ENCODE measurements at regions not wholly inside any gene's neighbourhood (a gene's known extent, or its start where the extent isn't known, plus 50 kb on each side); places are given as distances from the start of the nearest gene placed in this dataset.
"Not testable (repeated sequence)": the region's sequence is repeated elsewhere in the genome, so short reads cannot be mapped to it uniquely, and the experiment has no call there.

DNA sequence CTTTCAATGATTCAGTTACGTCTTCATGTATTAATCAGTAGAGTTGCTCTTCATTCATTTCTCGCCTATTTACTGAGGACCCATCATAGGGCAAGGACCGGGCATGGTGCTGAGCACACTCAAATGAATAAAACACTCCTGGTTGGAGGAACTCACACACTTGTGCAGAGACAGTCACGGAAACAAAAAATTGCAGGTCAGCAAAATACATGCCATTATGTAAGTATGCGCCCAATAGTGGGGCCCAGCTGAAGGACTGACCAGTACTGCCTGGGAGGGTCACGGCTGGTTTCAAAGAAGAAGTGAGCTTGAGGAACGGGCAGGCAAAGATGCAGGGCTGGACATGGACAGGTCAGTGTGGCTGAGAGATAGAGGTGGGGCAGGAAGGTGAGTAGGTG is 102.9 kb downstream of the DDX1 start:
- H3K9me3 Mint-ChIP-seq: no peaks in the 10 kb centered on the region
- TF ChIP-seq, protein P1, sequence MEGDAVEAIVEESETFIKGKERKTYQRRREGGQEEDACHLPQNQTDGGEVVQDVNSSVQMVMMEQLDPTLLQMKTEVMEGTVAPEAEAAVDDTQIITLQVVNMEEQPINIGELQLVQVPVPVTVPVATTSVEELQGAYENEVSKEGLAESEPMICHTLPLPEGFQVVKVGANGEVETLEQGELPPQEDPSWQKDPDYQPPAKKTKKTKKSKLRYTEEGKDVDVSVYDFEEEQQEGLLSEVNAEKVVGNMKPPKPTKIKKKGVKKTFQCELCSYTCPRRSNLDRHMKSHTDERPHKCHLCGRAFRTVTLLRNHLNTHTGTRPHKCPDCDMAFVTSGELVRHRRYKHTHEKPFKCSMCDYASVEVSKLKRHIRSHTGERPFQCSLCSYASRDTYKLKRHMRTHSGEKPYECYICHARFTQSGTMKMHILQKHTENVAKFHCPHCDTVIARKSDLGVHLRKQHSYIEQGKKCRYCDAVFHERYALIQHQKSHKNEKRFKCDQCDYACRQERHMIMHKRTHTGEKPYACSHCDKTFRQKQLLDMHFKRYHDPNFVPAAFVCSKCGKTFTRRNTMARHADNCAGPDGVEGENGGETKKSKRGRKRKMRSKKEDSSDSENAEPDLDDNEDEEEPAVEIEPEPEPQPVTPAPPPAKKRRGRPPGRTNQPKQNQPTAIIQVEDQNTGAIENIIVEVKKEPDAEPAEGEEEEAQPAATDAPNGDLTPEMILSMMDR (IDR thresholded peaks at IDR 0.05): no peak
- Histone ChIP-seq H3K36me3 (ENCODE audit: control insufficient read depth, insufficient read depth, low read length) (no peaks in the 10 kb centered on the region), H3K27ac (ENCODE audit: low read length) (no peak overlapping the region), H3K27me3 (ENCODE audit: control insufficient read depth, insufficient read depth, low read length) (no peaks in the 10 kb centered on the region), H3K4me3 (ENCODE audit: low read length) (no peak overlapping the region), H3K9me3 (ENCODE audit: control insufficient read depth, insufficient read depth, low read length) (no peaks in the 10 kb centered on the region), H3K4me1 (ENCODE audit: control insufficient read depth, insufficient read depth, low read length) (no peaks in the 10 kb centered on the region)
- no peaks in the 10 kb centered on the region for H3K36me3 Mint-ChIP-seq
- intact Hi-C loops (cut with micrococcal nuclease): no loop called here
- H3K27ac Mint-ChIP-seq: no peak overlapping the region
- no peak for DNase-seq
- no peak for ATAC-seq
- no peak overlapping the region for H3K4me3 Mint-ChIP-seq
- H3K4me1 Mint-ChIP-seq: no peaks in the 10 kb centered on the region
- WGBS (ENCODE audit: insufficient coverage): 94% methylated on average over 7 of the region's 7 CpGs
- H3K27me3 Mint-ChIP-seq (ENCODE audit: low read depth in 2 of 2): no peaks in the 10 kb centered on the region

DNA sequence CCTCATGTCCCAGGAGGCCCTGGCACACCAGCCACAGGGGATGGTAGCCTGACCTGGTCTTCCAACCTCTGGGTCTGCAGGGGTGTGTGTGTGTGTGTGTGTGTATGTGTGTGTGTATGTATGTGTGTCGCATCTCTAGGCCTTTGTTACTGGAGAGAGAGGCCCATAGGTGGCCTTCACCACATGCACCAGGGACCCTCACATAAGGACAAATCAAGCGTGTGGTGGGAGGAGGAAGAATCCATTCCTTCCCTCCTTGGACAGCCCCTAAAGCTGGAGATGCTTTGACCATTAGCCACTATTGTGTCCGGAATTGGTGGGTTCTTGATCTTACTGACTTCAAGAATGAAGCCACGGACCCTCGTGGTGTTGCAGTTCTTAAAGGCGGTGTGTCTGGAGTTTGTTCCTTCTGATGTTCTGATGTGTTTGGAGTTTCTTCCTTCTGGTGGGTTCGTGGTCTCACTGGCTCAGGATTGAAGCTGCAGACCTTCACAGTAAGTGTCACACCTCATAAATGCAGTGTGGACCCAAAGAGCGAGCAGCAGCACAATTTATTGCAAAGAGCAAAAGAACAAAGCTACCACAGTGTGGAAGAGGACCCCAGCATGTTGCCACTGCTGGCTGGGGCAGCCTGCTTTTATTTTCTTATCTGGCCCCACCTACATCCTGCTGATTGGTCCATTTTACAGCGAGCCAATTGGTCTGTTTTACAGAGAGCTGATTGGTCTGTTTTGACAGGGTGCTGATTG is 104.1 kb downstream of the DDX1 start:
- H3K27ac Mint-ChIP-seq: no peak overlapping the region
- WGBS (ENCODE audit: insufficient coverage): 70% methylated on average over 8 of the region's 9 CpGs
- DNase-seq (no peak), ATAC-seq (no peak)
- Histone ChIP-seq H3K36me3 (ENCODE audit: control insufficient read depth, insufficient read depth, low read length) (no peaks in the 10 kb centered on the region), H3K27ac (ENCODE audit: low read length) (no peak overlapping the region), H3K4me3 (ENCODE audit: low read length) (no peak overlapping the region), H3K4me1 (ENCODE audit: control insufficient read depth, insufficient read depth, low read length) (no peaks in the 10 kb centered on the region), H3K27me3 (ENCODE audit: control insufficient read depth, insufficient read depth, low read length) (no peaks in the 10 kb centered on the region), H3K9me3 (ENCODE audit: control insufficient read depth, insufficient read depth, low read length) (no peaks in the 10 kb centered on the region)
- intact Hi-C loops (cut with micrococcal nuclease): no loop called here
- no peaks in the 10 kb centered on the region for H3K36me3 Mint-ChIP-seq
- no peaks in the 10 kb centered on the region for H3K27me3 Mint-ChIP-seq (ENCODE audit: low read depth in 2 of 2)
- no peaks in the 10 kb centered on the region for H3K9me3 Mint-ChIP-seq
- H3K4me1 Mint-ChIP-seq: no peaks in the 10 kb centered on the region
- H3K4me3 Mint-ChIP-seq: no peak overlapping the region
- TF ChIP-seq, protein P1 (IDR thresholded peaks at IDR 0.05): no peak

DNA sequence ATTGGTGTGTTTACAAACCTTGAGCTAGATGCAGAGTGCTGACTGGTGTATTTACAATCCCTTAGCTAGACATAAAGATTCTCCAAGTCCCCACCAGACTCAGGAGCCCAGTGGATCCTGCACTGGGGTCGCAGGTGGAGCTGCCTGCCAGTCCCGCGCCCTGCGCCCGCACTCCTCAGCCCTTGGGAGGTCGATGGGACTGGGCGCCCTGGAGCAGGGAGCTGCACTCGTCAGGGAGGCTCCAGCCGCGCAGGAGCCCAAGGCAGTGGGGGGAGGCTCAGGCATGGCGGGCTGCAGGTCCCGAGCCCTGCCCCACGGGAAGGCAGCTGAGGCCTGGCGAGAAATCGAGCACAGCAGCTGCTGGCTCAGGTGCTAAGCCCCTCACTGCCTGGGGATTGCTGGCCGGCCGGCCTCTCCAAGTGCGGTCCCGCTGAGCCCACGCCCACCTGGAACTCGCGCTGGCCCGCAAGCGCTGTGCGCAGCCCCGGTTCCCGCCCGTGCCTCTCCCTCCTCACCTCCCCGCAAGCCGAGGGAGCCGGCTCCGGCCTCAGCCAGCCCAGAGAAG is 105.0 kb downstream of the DDX1 start:
- WGBS (ENCODE audit: insufficient coverage): 78% methylated on average over 32 of the region's 32 CpGs
- H3K27me3 ChIP-seq (ENCODE audit: control insufficient read depth, insufficient read depth, low read length); H3K4me3 Mint-ChIP-seq; H3K27ac Mint-ChIP-seq; DNase-seq; H3K9me3 Mint-ChIP-seq; H3K27me3 Mint-ChIP-seq (ENCODE audit: low read depth in 2 of 2); intact Hi-C loops (cut with micrococcal nuclease); H3K4me3 ChIP-seq (ENCODE audit: low read length); H3K36me3 ChIP-seq (ENCODE audit: control insufficient read depth, insufficient read depth, low read length); ATAC-seq; H3K9me3 ChIP-seq (ENCODE audit: control insufficient read depth, insufficient read depth, low read length); H3K4me1 ChIP-seq (ENCODE audit: control insufficient read depth, insufficient read depth, low read length); H3K4me1 Mint-ChIP-seq; H3K36me3 Mint-ChIP-seq; H3K27ac ChIP-seq (ENCODE audit: low read length): not testable (repeated sequence)

DNA sequence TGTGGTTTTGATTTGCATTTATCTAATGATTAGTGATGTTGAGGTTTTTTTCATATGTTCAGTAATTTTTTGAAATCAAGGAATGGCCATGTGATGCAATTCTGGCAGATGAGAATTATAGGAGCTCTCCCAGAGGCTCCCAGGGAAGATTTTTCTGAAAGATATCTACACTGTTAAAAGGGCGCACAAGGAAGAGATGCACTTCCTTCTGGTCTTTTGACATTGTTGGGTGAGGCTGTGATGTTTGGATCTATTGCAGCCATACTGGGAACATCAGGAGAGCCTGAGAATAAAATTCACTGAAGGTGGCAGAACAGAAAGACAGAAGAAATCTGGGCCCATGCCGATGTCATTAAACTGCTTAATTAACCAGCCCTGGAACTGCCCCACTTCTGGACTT is 108.5 kb downstream of the DDX1 start:
- Mint-ChIP-seq H3K4me3 (no peak overlapping the region), H3K27ac (no peak overlapping the region), H3K36me3 (no peaks in the 10 kb centered on the region), H3K9me3 (no peaks in the 10 kb centered on the region), H3K27me3 (ENCODE audit: low read depth in 2 of 2) (no peaks in the 10 kb centered on the region), H3K4me1 (no peaks in the 10 kb centered on the region)
- Histone ChIP-seq H3K36me3 (ENCODE audit: control insufficient read depth, insufficient read depth, low read length) (no peaks in the 10 kb centered on the region), H3K27me3 (ENCODE audit: control insufficient read depth, insufficient read depth, low read length) (no peaks in the 10 kb centered on the region), H3K9me3 (ENCODE audit: control insufficient read depth, insufficient read depth, low read length) (no peaks in the 10 kb centered on the region), H3K4me1 (ENCODE audit: control insufficient read depth, insufficient read depth, low read length) (no peaks in the 10 kb centered on the region), H3K4me3 (ENCODE audit: low read length) (no peak overlapping the region), H3K27ac (ENCODE audit: low read length) (no peak overlapping the region)
- WGBS (ENCODE audit: insufficient coverage): 93% methylated on average over 2 of the region's 2 CpGs
- ATAC-seq: no peak
- TF ChIP-seq, protein P1 (IDR thresholded peaks at IDR 0.05): no peak
- no peak for DNase-seq
- intact Hi-C loops (cut with micrococcal nuclease): no loop called here
